MCF 10A (cell line): ENCODE measurements at regions not wholly inside any gene's neighbourhood (a gene's known extent, or its start where the extent isn't known, plus 50 kb on each side); places are given as distances from the start of the nearest gene placed in this dataset.

Source experiments
- BruUV-seq: library from RNA; stranded (reverse); fragments of 400-500 nt; replicated peaks from 2 replicates; lab custom pipeline; 2021; lab: Mats Ljungman, UMichigan
- CTCF ChIA-PET: fragments of 300-600 bp; sonication (Branson Sonifier 250); formaldehyde crosslinking; extraction: SDS; loops from one replicate; lab custom pipeline; 2021; ENCODE audit warnings: antibody characterized with exemption, inconsistent platforms; lab: Yijun Ruan, JAX
- POLR2A ChIA-PET: fragments of 300-600, 350-650 bp; sonication (Branson Sonifier 250); formaldehyde crosslinking; extraction: SDS; loops from one replicate; lab custom pipeline; 2020; ENCODE audit warnings: antibody characterized with exemption, inconsistent platforms; lab: Yijun Ruan, JAX
- DNase-seq: peaks from one replicate; pipeline ENCODE4 v3.0.0-alpha.2; 2018; ENCODE audit not compliant: unreplicated experiment
- H3K27ac Mint-ChIP-seq: one replicate; pipeline ENCODE4 v1.8.0; 2022; ENCODE audit warnings: mild to moderate bottlenecking, low read depth, mixed read lengths; ENCODE audit not compliant: unreplicated experiment
- H3K27me3 Mint-ChIP-seq: one replicate; pipeline ENCODE4 v1.8.0; 2022; ENCODE audit warnings: mixed read lengths; ENCODE audit not compliant: insufficient read depth, unreplicated experiment
- H3K36me3 Mint-ChIP-seq: one replicate; pipeline ENCODE4 v1.8.0; 2022; ENCODE audit warnings: mild to moderate bottlenecking, moderate library complexity, mixed read lengths; ENCODE audit not compliant: insufficient read depth, unreplicated experiment
- H3K4me1 Mint-ChIP-seq: one replicate; pipeline ENCODE4 v1.8.0; 2022; ENCODE audit warnings: mixed read lengths; ENCODE audit not compliant: insufficient read depth, unreplicated experiment
- H3K4me3 Mint-ChIP-seq: one replicate; pipeline ENCODE4 v1.8.0; 2022; ENCODE audit warnings: mild to moderate bottlenecking, moderate library complexity, mixed read lengths; ENCODE audit not compliant: unreplicated experiment
- H3K9me3 Mint-ChIP-seq: one replicate; pipeline ENCODE4 v1.8.0; 2022; ENCODE audit warnings: mixed read lengths; ENCODE audit not compliant: unreplicated experiment
- intact Hi-C: fragments of 100-400 bp; cut with micrococcal nuclease; formaldehyde crosslinking; loops from 2 replicates; pipeline ENCODE4 v1.14.1; 2022
- TF ChIP-seq, protein P1 (sequence below): fragments of 200-600 bp; IDR thresholded peaks from one replicate; pipeline ENCODE4 v1.8.0; 2022; ENCODE audit warnings: antibody characterized with exemption, mild to moderate bottlenecking; ENCODE audit not compliant: unreplicated experiment

DNA sequence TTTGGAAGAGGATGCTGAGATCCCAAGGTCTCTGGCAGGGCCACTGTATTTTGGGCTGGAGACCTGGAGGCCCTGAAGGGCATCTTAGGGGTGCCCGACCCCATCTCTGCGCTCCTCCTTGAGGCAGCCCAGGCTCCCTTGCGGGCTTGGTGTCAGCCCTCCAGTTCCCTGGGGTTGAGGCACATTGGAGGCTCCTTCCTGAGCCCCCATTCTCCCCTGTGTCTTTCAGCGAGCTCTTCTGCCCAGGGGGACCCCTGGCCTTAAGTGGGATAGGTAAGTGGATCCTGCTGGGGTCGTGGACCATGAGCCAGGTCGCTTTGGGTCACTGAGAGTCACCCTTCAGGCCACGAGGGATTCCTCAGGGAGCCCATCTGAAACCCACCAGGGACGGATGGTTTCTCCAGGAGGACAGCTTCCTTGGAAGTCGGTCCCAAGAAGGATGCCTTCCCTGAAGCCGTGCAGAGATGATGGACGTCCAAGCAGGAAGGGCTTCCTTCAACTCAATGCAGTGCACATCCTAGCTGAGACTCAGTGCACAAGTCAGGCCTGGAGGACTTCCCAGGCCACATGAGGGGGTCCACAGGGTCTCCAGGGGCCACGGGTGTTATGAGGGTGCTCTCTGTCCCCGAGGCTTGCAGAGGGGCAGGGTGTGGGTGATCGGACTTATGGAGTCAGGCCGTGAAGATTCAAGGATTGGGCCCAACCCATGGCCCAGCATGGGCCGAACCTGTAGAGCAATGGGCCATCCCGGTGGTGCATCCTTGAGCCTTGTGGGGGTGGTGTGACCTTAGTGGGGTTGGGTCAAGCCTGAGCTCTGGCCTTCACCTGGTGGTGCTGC is 224.3 kb downstream of the SNRPN start:
- Mint-ChIP-seq H3K36me3 (peaks cover 4% of the 10 kb centered on the region), H3K9me3 (peaks cover 11% of the 10 kb centered on the region), H3K27me3 (no peaks in the 10 kb centered on the region), H3K4me1 (no peaks in the 10 kb centered on the region), H3K4me3 (no peak overlapping the region), H3K27ac (no peak overlapping the region)
- DNase-seq: no peak
- TF ChIP-seq, protein P1, sequence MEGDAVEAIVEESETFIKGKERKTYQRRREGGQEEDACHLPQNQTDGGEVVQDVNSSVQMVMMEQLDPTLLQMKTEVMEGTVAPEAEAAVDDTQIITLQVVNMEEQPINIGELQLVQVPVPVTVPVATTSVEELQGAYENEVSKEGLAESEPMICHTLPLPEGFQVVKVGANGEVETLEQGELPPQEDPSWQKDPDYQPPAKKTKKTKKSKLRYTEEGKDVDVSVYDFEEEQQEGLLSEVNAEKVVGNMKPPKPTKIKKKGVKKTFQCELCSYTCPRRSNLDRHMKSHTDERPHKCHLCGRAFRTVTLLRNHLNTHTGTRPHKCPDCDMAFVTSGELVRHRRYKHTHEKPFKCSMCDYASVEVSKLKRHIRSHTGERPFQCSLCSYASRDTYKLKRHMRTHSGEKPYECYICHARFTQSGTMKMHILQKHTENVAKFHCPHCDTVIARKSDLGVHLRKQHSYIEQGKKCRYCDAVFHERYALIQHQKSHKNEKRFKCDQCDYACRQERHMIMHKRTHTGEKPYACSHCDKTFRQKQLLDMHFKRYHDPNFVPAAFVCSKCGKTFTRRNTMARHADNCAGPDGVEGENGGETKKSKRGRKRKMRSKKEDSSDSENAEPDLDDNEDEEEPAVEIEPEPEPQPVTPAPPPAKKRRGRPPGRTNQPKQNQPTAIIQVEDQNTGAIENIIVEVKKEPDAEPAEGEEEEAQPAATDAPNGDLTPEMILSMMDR: no peak
- CTCF ChIA-PET: no interaction called here
- no TSS peak for BruUV-seq
- intact Hi-C loops: no loop called here
- POLR2A ChIA-PET: no interaction called here

DNA sequence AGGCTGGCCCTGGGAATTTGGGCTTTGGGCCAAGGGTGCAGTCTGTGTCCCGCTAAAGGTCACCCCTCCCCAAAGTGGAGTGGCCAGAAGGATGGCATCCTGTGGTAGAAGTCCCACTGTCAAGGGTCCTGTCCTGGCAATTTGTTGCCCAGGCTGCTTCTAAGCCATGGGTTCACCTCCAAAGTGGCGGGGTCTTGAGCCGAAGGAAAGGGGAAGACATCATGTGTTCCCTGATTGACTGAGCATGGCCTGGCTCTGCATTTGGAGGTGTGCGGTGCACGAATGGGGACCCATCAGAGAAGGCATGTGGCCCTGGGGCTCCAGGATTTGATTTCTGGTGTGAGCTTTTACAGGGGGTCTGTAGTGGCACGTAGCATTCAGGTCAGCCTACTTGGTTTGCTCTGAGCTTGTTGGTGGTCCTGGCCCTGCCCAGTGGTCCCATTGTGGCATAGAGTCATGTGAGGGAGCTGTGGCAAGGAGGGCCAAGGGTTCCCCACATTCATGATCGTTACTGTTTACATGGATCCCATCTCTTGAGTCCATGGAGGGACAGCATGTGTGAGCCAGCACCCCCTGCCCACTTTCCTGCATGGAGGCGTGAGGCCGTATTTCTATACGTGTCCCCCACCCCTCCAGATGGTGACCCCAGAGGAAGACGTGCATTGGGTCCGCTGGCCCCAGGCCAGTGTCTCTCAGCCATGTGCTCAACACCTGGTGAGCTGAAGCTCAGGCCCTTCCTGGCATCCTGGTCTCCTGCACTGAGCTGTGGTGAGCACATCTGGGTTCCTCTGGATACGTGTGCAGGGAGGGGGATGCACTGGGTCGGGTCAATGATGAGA is 225.1 kb downstream of the SNRPN start:
- no peaks in the 10 kb centered on the region for H3K4me1 Mint-ChIP-seq
- intact Hi-C loops: no loop called here
- H3K36me3 Mint-ChIP-seq: peaks cover 4% of the 10 kb centered on the region
- no peak overlapping the region for H3K27ac Mint-ChIP-seq
- ChIA-PET POLR2A (no interaction called here), CTCF (no interaction called here)
- no peak overlapping the region for H3K4me3 Mint-ChIP-seq
- TF ChIP-seq, protein P1: no peak
- no peaks in the 10 kb centered on the region for H3K27me3 Mint-ChIP-seq
- BruUV-seq: no TSS peak
- DNase-seq: no peak
- peaks cover 3% of the 10 kb centered on the region for H3K9me3 Mint-ChIP-seq

- Mint-ChIP-seq H3K36me3 (peaks cover 9% of the 10 kb centered on the region), H3K27ac (no peak overlapping the region), H3K27me3 (no peaks in the 10 kb centered on the region), H3K4me3 (no peak overlapping the region), H3K4me1 (no peaks in the 10 kb centered on the region), H3K9me3 (no peaks in the 10 kb centered on the region)
- no peak for DNase-seq
- ChIA-PET POLR2A (no interaction called here), CTCF (no interaction called here)
- intact Hi-C loops: no loop called here
- no TSS peak for BruUV-seq
- TF ChIP-seq, protein P1: no peak
These were observed 226.0 kb downstream of the SNRPN start for GRCh38 chr15:25180606-25181292.
